Heart left ventricle (tissue), 13 donors: ENCODE measurements at regions not wholly inside any gene's neighbourhood (a gene's known extent, or its start where the extent isn't known, plus 50 kb on each side); places are given as distances from the start of the nearest gene placed in this dataset.

Experiments
- CTCF ChIP-seq, 12 donors: fragments of 200-600 bp; sonication (generic) in 4 of 12; IDR thresholded peaks; one replicate each; pipeline versions ENCODE4 v1.5.0 to v1.8.0; 2018 to 2022; ENCODE audit warnings: antibody characterized with exemption in 12 of 12, mild to moderate bottlenecking in 5 of 12
- POLR2A ChIP-seq, 2 donors: fragments of 450-650 bp; IDR thresholded peaks; one replicate each; pipeline ENCODE4 v1.6.1; 2017; ENCODE audit warnings: antibody characterized with exemption in 2 of 2, mild to moderate bottlenecking in 2 of 2, moderate library complexity in 2 of 2
- donor health status: ischemic (EF 13 %, LVEDD 7.1; RV severe dilation, severe dysfunction).
- donor health status: DM: no; HTN: yes; CAD: no.
- donor health status: DM: no; HTN: no; CAD: no.
- donor health status: ischemic (EF 25% LVEDD 6.9; RV normal size, moderate dysfunction).
- donor health status: ischemic (EF 25% LVEDD 5.7; RV mildly dilated, moderate dysfunction).
- donor health status: ischemic (EF 35%, LVEDD 5.7; RV mildly dilated, moderate dysfunction).
- donor health status: nonischemic (EF 11% LVEDD 7.7; RV severe dilation, severe dysfunction).
- donor health status: DM: yes; HTN: yes; CAD: no.
- donor health status: PGD.
- donor health status: ischemic (EF 29% LVEDD 5.4; RV normal size, mild dysfunction).
- donor health status: nonischemic (EF 23%, LVEDD 6.1; RV moderate dilation, normal function).

DNA sequence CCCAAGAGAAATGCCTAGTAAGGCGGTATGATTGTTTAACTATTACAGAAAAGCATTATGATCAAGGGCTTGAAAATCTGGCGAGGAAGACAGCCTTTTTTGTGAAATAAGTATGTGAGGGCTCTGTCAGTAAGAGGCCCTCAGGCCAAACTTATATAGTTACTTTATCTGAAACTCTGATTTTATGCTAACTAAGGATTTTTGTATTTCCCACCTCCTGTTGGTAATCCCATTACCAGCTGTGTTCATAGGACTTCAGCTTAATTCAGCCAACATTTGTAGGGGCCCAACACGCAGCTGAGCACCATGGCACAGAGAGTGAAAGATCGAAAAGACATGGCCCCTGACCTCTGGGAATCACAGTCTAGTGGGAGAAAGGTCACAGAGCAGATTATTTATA, 318.3 kb upstream of the WWC1 start:
- TF ChIP-seq CTCF (IDR thresholded peaks at IDR 0.05) (no peak), POLR2A (IDR thresholded peaks at IDR 0.05) (no peak)
